ENCODE measurements at regions not wholly inside any gene's neighbourhood (a gene's known extent, or its start where the extent isn't known, plus 50 kb on each side); places are given as distances from the start of the nearest gene placed in this dataset.

DNA sequence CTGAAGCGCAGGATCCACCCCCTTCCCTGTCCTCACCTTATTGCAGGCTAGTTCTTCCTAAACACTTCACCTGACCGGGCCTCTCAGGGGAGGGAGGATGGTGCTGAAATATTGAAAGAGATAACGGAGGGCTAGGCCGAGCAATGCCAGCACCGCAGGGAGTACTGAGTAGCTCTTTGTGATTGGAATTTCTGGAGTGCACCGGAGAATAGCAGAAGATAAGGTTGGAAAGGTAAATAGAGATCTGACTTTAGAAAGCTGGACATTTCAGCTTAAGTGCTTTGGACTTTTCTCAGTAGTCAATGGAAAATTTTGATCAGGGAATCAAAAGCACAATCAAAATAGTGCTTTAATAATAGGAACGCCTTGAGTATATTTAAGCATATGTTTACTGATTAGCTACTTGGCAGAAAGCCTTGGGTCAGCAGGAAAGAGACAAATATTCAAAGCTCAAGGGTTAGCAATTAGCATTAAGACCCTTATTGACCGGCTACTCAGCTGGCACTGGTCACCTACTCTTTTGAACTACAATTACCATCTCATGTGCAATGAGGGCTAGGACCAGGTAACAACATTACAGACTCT, 142.9 kb upstream of the NDUFV2 start:
- TF ChIP-seq CTCF (optimal IDR thresholded peaks at IDR 0.05 in 1 of 3, IDR thresholded peaks at IDR 0.05 in 1 of 3, conservative IDR thresholded peaks at IDR 0.05 in 1 of 3; ENCODE audit: extremely low read depth in 1 of 3, insufficient read depth in 2 of 3, low read length in 3 of 3) (no peak), EZH2 (IDR thresholded peaks at IDR 0.05; ENCODE audit: low read length) (no peak)
